ENCODE measurements at regions not wholly inside any gene's neighbourhood (a gene's known extent, or its start where the extent isn't known, plus 50 kb on each side); places are given as distances from the start of the nearest gene placed in this dataset.

DNA sequence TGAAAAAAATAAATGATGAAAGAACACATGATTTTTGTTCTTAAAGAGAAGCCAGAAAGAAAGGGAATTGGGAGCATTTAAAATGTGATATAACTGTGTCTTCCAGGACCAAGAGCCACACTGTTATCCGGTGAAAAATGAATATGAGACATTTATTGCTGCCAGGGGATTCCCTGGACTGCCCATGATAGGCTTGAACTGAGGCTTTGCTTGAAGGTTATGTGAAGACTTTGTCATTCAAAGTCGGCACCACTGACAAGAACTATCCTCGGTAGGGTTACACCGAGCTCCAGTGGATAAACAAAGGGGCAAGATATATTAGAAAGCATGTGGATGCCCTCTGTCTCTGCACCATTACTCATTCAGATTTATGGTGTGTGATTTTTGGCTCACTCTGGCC lies 125.4 kb upstream of the MINDY3 start:
- Mint-ChIP-seq H3K9me3 (ENCODE audit: unreplicated experiment) (no peaks in the 10 kb centered on the region), H3K4me3 (ENCODE audit: unreplicated experiment) (no peak overlapping the region), H3K4me1 (ENCODE audit: unreplicated experiment) (no peaks in the 10 kb centered on the region), H3K27ac (ENCODE audit: unreplicated experiment) (no peak overlapping the region), H3K36me3 (ENCODE audit: unreplicated experiment) (no peaks in the 10 kb centered on the region), H3K27me3 (ENCODE audit: unreplicated experiment) (no peaks in the 10 kb centered on the region)
- TF ChIP-seq, protein P1, sequence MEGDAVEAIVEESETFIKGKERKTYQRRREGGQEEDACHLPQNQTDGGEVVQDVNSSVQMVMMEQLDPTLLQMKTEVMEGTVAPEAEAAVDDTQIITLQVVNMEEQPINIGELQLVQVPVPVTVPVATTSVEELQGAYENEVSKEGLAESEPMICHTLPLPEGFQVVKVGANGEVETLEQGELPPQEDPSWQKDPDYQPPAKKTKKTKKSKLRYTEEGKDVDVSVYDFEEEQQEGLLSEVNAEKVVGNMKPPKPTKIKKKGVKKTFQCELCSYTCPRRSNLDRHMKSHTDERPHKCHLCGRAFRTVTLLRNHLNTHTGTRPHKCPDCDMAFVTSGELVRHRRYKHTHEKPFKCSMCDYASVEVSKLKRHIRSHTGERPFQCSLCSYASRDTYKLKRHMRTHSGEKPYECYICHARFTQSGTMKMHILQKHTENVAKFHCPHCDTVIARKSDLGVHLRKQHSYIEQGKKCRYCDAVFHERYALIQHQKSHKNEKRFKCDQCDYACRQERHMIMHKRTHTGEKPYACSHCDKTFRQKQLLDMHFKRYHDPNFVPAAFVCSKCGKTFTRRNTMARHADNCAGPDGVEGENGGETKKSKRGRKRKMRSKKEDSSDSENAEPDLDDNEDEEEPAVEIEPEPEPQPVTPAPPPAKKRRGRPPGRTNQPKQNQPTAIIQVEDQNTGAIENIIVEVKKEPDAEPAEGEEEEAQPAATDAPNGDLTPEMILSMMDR (IDR thresholded peaks at IDR 0.05) = no peak
- DNase-seq (ENCODE audit: extremely low spot score, unreplicated experiment) = no peak

DNA sequence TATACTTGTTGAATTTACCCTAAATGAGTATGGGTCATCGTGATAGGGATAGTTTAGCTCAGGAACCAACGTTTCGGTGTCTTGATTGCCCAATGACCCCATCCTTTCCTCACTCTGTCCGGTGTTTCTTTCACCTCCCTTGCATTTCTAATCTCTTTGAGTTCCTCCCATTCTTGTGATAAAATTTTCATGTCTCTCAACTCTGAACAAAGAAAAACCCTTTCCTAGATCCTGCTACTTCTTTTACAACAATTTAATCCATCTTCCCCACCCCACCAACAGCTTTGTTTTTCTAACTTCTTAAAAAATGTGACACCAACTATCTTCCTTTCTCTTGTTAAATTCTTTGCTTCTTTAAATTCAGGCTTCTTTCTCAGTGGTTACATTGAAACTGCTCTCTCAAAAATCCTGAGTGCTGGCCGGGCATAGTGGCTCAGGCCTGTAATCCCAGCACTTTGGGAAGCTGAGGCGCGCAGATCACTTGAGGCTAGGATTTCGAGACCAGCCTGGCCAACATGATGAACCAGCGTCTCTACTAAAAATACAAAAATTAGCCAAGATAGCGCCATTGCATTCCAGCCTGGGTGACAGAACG lies 130.3 kb upstream of the MINDY3 start:
- TF ChIP-seq, protein P1 (IDR thresholded peaks at IDR 0.05) = no peak
- Mint-ChIP-seq H3K9me3 (ENCODE audit: unreplicated experiment) (no peaks in the 10 kb centered on the region), H3K36me3 (ENCODE audit: unreplicated experiment) (no peaks in the 10 kb centered on the region), H3K4me1 (ENCODE audit: unreplicated experiment) (no peaks in the 10 kb centered on the region), H3K4me3 (ENCODE audit: unreplicated experiment) (no peak overlapping the region), H3K27me3 (ENCODE audit: unreplicated experiment) (no peaks in the 10 kb centered on the region), H3K27ac (ENCODE audit: unreplicated experiment) (no peak overlapping the region)
- no peak for DNase-seq (ENCODE audit: extremely low spot score, unreplicated experiment)

DNA sequence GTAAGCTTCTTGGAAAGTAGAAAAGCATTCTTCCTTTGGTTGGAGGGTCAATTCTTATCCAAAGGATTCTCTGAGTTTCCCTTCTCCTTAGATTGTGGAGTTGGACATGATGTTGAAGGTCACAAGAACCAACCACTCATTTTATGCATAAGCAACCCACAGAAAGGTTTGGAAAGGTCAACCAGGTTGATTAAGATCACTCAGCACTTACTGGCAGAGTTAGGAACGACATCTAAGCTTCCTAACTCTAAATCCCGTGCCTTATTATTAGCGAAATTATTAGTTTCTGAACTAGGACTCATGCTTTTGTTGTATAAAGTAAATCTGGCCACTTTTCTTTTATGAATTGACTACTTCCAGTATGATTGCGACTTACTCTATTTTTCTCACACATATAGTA lies 137.0 kb upstream of the MINDY3 start:
- Mint-ChIP-seq H3K27me3 (ENCODE audit: unreplicated experiment) (no peaks in the 10 kb centered on the region), H3K9me3 (ENCODE audit: unreplicated experiment) (peaks cover 12% of the 10 kb centered on the region), H3K27ac (ENCODE audit: unreplicated experiment) (no peak overlapping the region), H3K36me3 (ENCODE audit: unreplicated experiment) (no peaks in the 10 kb centered on the region), H3K4me1 (ENCODE audit: unreplicated experiment) (no peaks in the 10 kb centered on the region), H3K4me3 (ENCODE audit: unreplicated experiment) (no peak overlapping the region)
- DNase-seq (ENCODE audit: extremely low spot score, unreplicated experiment) = no peak
- TF ChIP-seq, protein P1 (IDR thresholded peaks at IDR 0.05) = no peak

DNA sequence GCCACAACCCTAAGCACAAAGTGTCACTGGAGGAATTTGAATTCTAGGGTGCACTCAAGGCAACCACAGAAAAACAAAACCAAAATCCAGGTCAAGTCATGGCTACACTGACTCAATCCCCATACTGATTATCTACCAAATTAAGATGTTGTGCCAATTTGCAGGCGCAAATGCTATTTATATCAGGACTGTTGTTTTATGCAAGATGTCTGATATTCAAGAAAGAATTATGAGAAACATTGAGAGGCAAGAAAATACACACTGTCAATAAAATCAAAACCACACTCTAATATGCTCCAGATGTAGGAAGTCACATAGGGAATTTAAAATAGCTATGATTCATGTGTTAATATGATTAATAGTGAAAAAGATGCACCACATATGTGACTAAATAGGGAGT lies 141.3 kb upstream of the MINDY3 start:
- Mint-ChIP-seq H3K9me3 (ENCODE audit: unreplicated experiment) (peaks cover 11% of the 10 kb centered on the region), H3K27ac (ENCODE audit: unreplicated experiment) (no peak overlapping the region), H3K4me3 (ENCODE audit: unreplicated experiment) (no peak overlapping the region), H3K36me3 (ENCODE audit: unreplicated experiment) (no peaks in the 10 kb centered on the region), H3K27me3 (ENCODE audit: unreplicated experiment) (no peaks in the 10 kb centered on the region), H3K4me1 (ENCODE audit: unreplicated experiment) (no peaks in the 10 kb centered on the region)
- TF ChIP-seq, protein P1 (IDR thresholded peaks at IDR 0.05) = no peak
- DNase-seq (ENCODE audit: extremely low spot score, unreplicated experiment) = no peak

DNA sequence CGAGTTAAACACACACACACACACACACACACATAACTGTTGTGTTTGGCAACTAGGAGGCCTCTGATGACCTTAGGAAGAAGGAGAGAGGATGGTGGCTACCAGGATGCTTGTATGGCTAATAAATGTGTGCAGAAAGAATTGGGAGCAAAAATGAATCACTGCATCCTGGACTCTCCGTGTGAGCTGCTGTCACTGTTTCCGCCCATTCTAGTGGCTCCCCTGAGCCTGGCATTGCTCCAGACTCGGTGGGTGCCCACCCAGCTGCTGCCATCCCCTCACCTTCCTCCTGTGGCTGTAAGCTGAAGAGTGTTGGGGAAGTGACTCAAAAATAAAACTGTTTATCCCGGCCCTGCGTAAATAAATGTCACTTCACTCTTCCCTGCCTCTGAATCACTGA lies 149.5 kb upstream of the MINDY3 start:
- H3K4me3 Mint-ChIP-seq (ENCODE audit: unreplicated experiment) = no peak overlapping the region
- no peaks in the 10 kb centered on the region for H3K4me1 Mint-ChIP-seq (ENCODE audit: unreplicated experiment)
- H3K36me3 Mint-ChIP-seq (ENCODE audit: unreplicated experiment) = no peaks in the 10 kb centered on the region
- H3K27ac Mint-ChIP-seq (ENCODE audit: unreplicated experiment) = no peak overlapping the region
- H3K9me3 Mint-ChIP-seq (ENCODE audit: unreplicated experiment) = peaks cover 1% of the 10 kb centered on the region
- TF ChIP-seq, protein P1 (IDR thresholded peaks at IDR 0.05) = no peak
- no peaks in the 10 kb centered on the region for H3K27me3 Mint-ChIP-seq (ENCODE audit: unreplicated experiment)
- no peak for DNase-seq (ENCODE audit: extremely low spot score, unreplicated experiment)

Data from osteocyte (in vitro differentiated cells).